ENCODE measurements at regions not wholly inside any gene's neighbourhood (a gene's known extent, or its start where the extent isn't known, plus 50 kb on each side); places are given as distances from the start of the nearest gene placed in this dataset.
"Not testable (repeated sequence)": the region's sequence is repeated elsewhere in the genome, so short reads cannot be mapped to it uniquely, and the experiment has no call there.

- DNase-seq = no peak
Measured at GRCh38 chr2:16250466-16250865, 310.1 kb downstream of the MYCN start.

GRCh38 chr2:16250056-16250425 lies 309.7 kb downstream of the MYCN start:
- DNase-seq = no peak

- DNase-seq = no peak
Measured at GRCh38 chr2:16249246-16250055, 309.1 kb downstream of the MYCN start.

GRCh38 chr2:16248571-16249105 lies 308.3 kb downstream of the MYCN start:
- no peak for DNase-seq

GRCh38 chr2:16247326-16248122 lies 307.2 kb downstream of the MYCN start:
- DNase-seq = no peak

- DNase-seq = no peak
Measured at GRCh38 chr2:16246911-16247310, 306.6 kb downstream of the MYCN start.

GRCh38 chr2:16246281-16246850 lies 306.0 kb downstream of the MYCN start:
- no peak for DNase-seq

- DNase-seq = no peak
Measured at GRCh38 chr2:16245481-16246054, 305.2 kb downstream of the MYCN start.

GRCh38 chr2:16244966-16245320 lies 304.6 kb downstream of the MYCN start:
- DNase-seq = no peak

GRCh38 chr2:16244153-16244965 lies 304.0 kb downstream of the MYCN start:
- no peak for DNase-seq

- DNase-seq = no peak
Measured at GRCh38 chr2:16243411-16243996, 303.2 kb downstream of the MYCN start.

- DNase-seq = no peak
Measured at GRCh38 chr2:16242906-16243305, 302.6 kb downstream of the MYCN start.

GRCh38 chr2:16241166-16242160 lies 301.1 kb downstream of the MYCN start:
- DNase-seq = no peak

GRCh38 chr2:16240402-16240801 lies 300.1 kb downstream of the MYCN start:
- DNase-seq = no peak

- DNase-seq = peak in 1 of 3 donors; percentile 4
Measured at GRCh38 chr2:16239296-16239850, 299.0 kb downstream of the MYCN start.

GRCh38 chr2:16238786-16239185 lies 298.4 kb downstream of the MYCN start:
- no peak for DNase-seq

- DNase-seq = no peak
Measured at GRCh38 chr2:16238001-16238761, 297.8 kb downstream of the MYCN start.

GRCh38 chr2:16235747-16236146 lies 295.4 kb downstream of the MYCN start:
- no peak for DNase-seq

- DNase-seq = not testable (repeated sequence)
Measured at GRCh38 chr2:16235291-16235690, 294.9 kb downstream of the MYCN start.

- DNase-seq = no peak
Measured at GRCh38 chr2:16228951-16229350, 288.6 kb downstream of the MYCN start.
